Inferior parietal cortex (tissue), 1 donor: ENCODE measurements at regions not wholly inside any gene's neighbourhood (a gene's known extent, or its start where the extent isn't known, plus 50 kb on each side); places are given as distances from the start of the nearest gene placed in this dataset.
A peak's percentile ranks its signal among the peaks of the same experiment; 100 is the strongest.
"Not testable (repeated sequence)": the region's sequence is repeated elsewhere in the genome, so short reads cannot be mapped to it uniquely, and the experiment has no call there.

ENCODE experiments used
- DNase-seq: peaks from one replicate; pipeline ENCODE4 v3.0.0-alpha.2; 2016; ENCODE audit errors: extremely low spot score

GRCh38 chr4:129254126-129254525 is 158.2 kb downstream of the C4orf33 start:
- DNase-seq: no peak

GRCh38 chr4:129254526-129254925 is 158.6 kb downstream of the C4orf33 start:
- no peak for DNase-seq

GRCh38 chr4:129261584-129261983 is 165.6 kb downstream of the C4orf33 start:
- DNase-seq: no peak

GRCh38 chr4:129264008-129264657 is 168.2 kb downstream of the C4orf33 start:
- DNase-seq: no peak

- no peak for DNase-seq
Measured at GRCh38 chr4:129278868-129279267, 182.9 kb downstream of the C4orf33 start.

GRCh38 chr4:129282293-129282692 is 186.3 kb downstream of the C4orf33 start:
- DNase-seq: no peak

- DNase-seq: not testable (repeated sequence)
Measured at GRCh38 chr4:129292194-129292593, 196.2 kb downstream of the C4orf33 start.

GRCh38 chr4:129314781-129315180 is 218.8 kb downstream of the C4orf33 start:
- DNase-seq: no peak

- no peak for DNase-seq
Measured at GRCh38 chr4:129322920-129323319, 227.0 kb downstream of the C4orf33 start.

- DNase-seq: no peak
Measured at GRCh38 chr4:129323658-129324057, 227.7 kb downstream of the C4orf33 start.

- no peak for DNase-seq
Measured at GRCh38 chr4:129326571-129327460, 230.9 kb downstream of the C4orf33 start.

GRCh38 chr4:129327637-129328036 is 231.7 kb downstream of the C4orf33 start:
- no peak for DNase-seq

- DNase-seq: no peak
Measured at GRCh38 chr4:129328162-129328561, 232.2 kb downstream of the C4orf33 start.

GRCh38 chr4:129334136-129334535 is 238.2 kb downstream of the C4orf33 start:
- no peak for DNase-seq

GRCh38 chr4:129335276-129335675 is 239.3 kb downstream of the C4orf33 start:
- DNase-seq: no peak

GRCh38 chr4:129335818-129336217 is 239.9 kb downstream of the C4orf33 start:
- no peak for DNase-seq

- DNase-seq: no peak
Measured at GRCh38 chr4:129336457-129337227, 240.7 kb downstream of the C4orf33 start.

- DNase-seq: no peak
Measured at GRCh38 chr4:129337228-129337620, 241.3 kb downstream of the C4orf33 start.

GRCh38 chr4:129342819-129343408 is 247.0 kb downstream of the C4orf33 start:
- DNase-seq: no peak

- peak; percentile 64 for DNase-seq
Measured at GRCh38 chr4:129344058-129344457, 248.1 kb downstream of the C4orf33 start.

- no peak for DNase-seq
Measured at GRCh38 chr4:129345609-129346008, 249.7 kb downstream of the C4orf33 start.

- no peak for DNase-seq
Measured at GRCh38 chr4:129346036-129346435, 250.1 kb downstream of the C4orf33 start.
